ENCODE measurements at regions not wholly inside any gene's neighbourhood (a gene's known extent, or its start where the extent isn't known, plus 50 kb on each side); places are given as distances from the start of the nearest gene placed in this dataset.

DNA sequence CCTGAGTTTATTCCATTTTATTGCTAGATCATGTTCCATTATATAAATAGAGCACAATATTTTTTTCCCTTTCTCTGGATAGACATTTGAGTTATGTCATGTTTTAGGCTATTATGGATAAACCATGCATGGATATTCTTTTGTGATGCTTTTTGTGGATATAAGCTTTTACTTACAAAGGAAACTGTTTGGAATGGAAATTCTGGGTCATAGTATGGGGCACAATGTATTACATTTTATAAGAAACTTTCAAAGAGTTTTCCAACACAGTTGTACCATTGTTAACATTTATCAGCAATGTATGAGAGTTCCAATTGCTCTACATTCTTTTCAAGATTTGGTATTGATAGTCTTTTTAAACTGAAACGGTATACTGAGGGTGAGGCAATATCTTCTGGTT lies 749.4 kb downstream of the SOCS6 start:
- TF ChIP-seq ZNF274 (IDR thresholded peaks at IDR 0.05; ENCODE audit: low read depth, low read length), result no peak
- TF ChIP-seq YY1 (IDR thresholded peaks at IDR 0.05; ENCODE audit: insufficient read depth, insufficient read length), result no peak
